GM19467 (cell line): ENCODE measurements at regions not wholly inside any gene's neighbourhood (a gene's known extent, or its start where the extent isn't known, plus 50 kb on each side); places are given as distances from the start of the nearest gene placed in this dataset.
"Not testable (repeated sequence)": the region's sequence is repeated elsewhere in the genome, so short reads cannot be mapped to it uniquely, and the experiment has no call there.

Source experiments
- ATAC-seq: cut with Tn5 transposase; IDR thresholded peaks from one replicate; pipeline ENCODE4 v1.9.1; 2021; ENCODE audit warnings: mild to moderate bottlenecking, moderate library complexity; ENCODE audit not compliant: unreplicated experiment

- no peak for ATAC-seq
Measured at GRCh38 chr7:113784316-113784715, 134.5 kb downstream of the PPP1R3A start.

GRCh38 chr7:113783403-113783802, 135.4 kb downstream of the PPP1R3A start:
- ATAC-seq = no peak

GRCh38 chr7:113775804-113776203, 143.0 kb downstream of the PPP1R3A start:
- no peak for ATAC-seq

- ATAC-seq = no peak
Measured at GRCh38 chr7:113775401-113775800, 143.4 kb downstream of the PPP1R3A start.

GRCh38 chr7:113774182-113774807, 144.5 kb downstream of the PPP1R3A start:
- ATAC-seq = peak; percentile 84

GRCh38 chr7:113770146-113770738, 148.6 kb downstream of the PPP1R3A start:
- ATAC-seq = no peak

GRCh38 chr7:113768387-113768786, 150.4 kb downstream of the PPP1R3A start:
- ATAC-seq = no peak

GRCh38 chr7:113764401-113765035, 154.3 kb downstream of the PPP1R3A start:
- no peak for ATAC-seq

- ATAC-seq = no peak
Measured at GRCh38 chr7:113763226-113763625, 155.6 kb downstream of the PPP1R3A start.

GRCh38 chr7:113756250-113756649, 162.6 kb downstream of the PPP1R3A start:
- ATAC-seq = no peak

- no peak for ATAC-seq
Measured at GRCh38 chr7:113752689-113753088, 166.1 kb downstream of the PPP1R3A start.

GRCh38 chr7:113752289-113752688, 166.5 kb downstream of the PPP1R3A start:
- ATAC-seq = no peak

- no peak for ATAC-seq
Measured at GRCh38 chr7:113751547-113751946, 167.3 kb downstream of the PPP1R3A start.

- not testable (repeated sequence) for ATAC-seq
Measured at GRCh38 chr7:113748385-113748784, 170.4 kb downstream of the PPP1R3A start.

- ATAC-seq = not testable (repeated sequence)
Measured at GRCh38 chr7:113742946-113743431, 175.8 kb downstream of the PPP1R3A start.

- no peak for ATAC-seq
Measured at GRCh38 chr7:113742377-113742776, 176.4 kb downstream of the PPP1R3A start.

GRCh38 chr7:113731571-113731970, 187.2 kb downstream of the PPP1R3A start:
- no peak for ATAC-seq

- no peak for ATAC-seq
Measured at GRCh38 chr7:113730309-113730955, 188.4 kb downstream of the PPP1R3A start.

- ATAC-seq = no peak
Measured at GRCh38 chr7:113727486-113727885, 191.3 kb downstream of the PPP1R3A start.

- ATAC-seq = no peak
Measured at GRCh38 chr7:113722006-113722405, 196.8 kb downstream of the PPP1R3A start.

- ATAC-seq = no peak
Measured at GRCh38 chr7:113717739-113718138, 201.1 kb downstream of the PPP1R3A start.
